Esophagus (tissue), 2 donors: ENCODE measurements at regions not wholly inside any gene's neighbourhood (a gene's known extent, or its start where the extent isn't known, plus 50 kb on each side); places are given as distances from the start of the nearest gene placed in this dataset.

ENCODE experiments used
- H3K27ac ChIP-seq, 2 donors: one replicate each; pipeline ENCODE4 v1.5.1; 2013; ENCODE audit warnings: low read depth in 2 of 2, mild to moderate bottlenecking in 2 of 2, inconsistent platforms in 1 of 2, low read length in 1 of 2, moderate library complexity in 1 of 2
- H3K27me3 ChIP-seq, 2 donors: one replicate each; pipeline ENCODE4 v1.6.1; 2013; ENCODE audit warnings: low read length in 2 of 2, control low read depth in 1 of 2, mild to moderate bottlenecking in 1 of 2; ENCODE audit not compliant: insufficient read depth in 2 of 2, control insufficient read depth in 1 of 2
- H3K36me3 ChIP-seq, 2 donors: one replicate each; pipeline ENCODE4 v1.6.1; 2013; ENCODE audit warnings: low read length in 1 of 2; ENCODE audit not compliant: control insufficient read depth in 2 of 2, insufficient read depth in 2 of 2
- H3K4me1 ChIP-seq, 2 donors: one replicate each; pipeline ENCODE4 v1.6.1; 2013; ENCODE audit warnings: low read length in 1 of 2; ENCODE audit not compliant: control insufficient read depth in 2 of 2, insufficient read depth in 2 of 2
- H3K4me3 ChIP-seq, 2 donors: one replicate each; pipeline ENCODE4 v1.5.1; 2013; ENCODE audit warnings: low read length in 2 of 2, mild to moderate bottlenecking in 2 of 2, low read depth in 1 of 2, moderate library complexity in 1 of 2
- H3K9me3 ChIP-seq, 2 donors: one replicate each; pipeline ENCODE4 v1.6.1; 2013; ENCODE audit warnings: mild to moderate bottlenecking in 2 of 2, low read depth in 1 of 2, low read length in 1 of 2, moderate library complexity in 1 of 2; ENCODE audit not compliant: control insufficient read depth in 2 of 2, insufficient read depth in 1 of 2
- WGBS, 2 donors: extraction: QIAGEN DNeasy Blood & Tissue Kit; methylation state at CpG; one replicate each; pipeline ENCODE4 v1.1.7; 2013; 5-methylcytosine and 5-hydroxymethylcytosine counted together
- donor health status: healthy with polysubstance abuse.
- donor health status: Bipolar disorder and iron deficiency.

- 55 to 76% methylated on average over 1 of the region's 1 CpG for WGBS, 2 donors
- Histone ChIP-seq H3K4me1 (peaks cover 0 to 5% of the 10 kb centered on the region in 2 donors), H3K27me3 (no peaks in the 10 kb centered on the region), H3K4me3 (no peak overlapping the region), H3K27ac (no peak overlapping the region), H3K36me3 (no peaks in the 10 kb centered on the region), H3K9me3 (no peaks in the 10 kb centered on the region)
These were observed 122.5 kb upstream of the HAAO start for GRCh38 chr2:42914860-42915259.

- no peak overlapping the region for H3K27ac ChIP-seq
- H3K4me3 ChIP-seq: no peak overlapping the region
- no peaks in the 10 kb centered on the region for H3K36me3 ChIP-seq
- H3K27me3 ChIP-seq: no peaks in the 10 kb centered on the region
- H3K9me3 ChIP-seq: no peaks in the 10 kb centered on the region
- peaks cover 0 to 3% of the 10 kb centered on the region in 2 donors for H3K4me1 ChIP-seq
- WGBS, 2 donors: 65 to 70% methylated on average over 8 of the region's 8 CpGs
These were observed 121.9 kb upstream of the HAAO start for GRCh38 chr2:42914314-42914713.

GRCh38 chr2:42913280-42913878, 121.0 kb upstream of the HAAO start:
- peaks cover 2 to 6% of the 10 kb centered on the region in 2 donors for H3K4me1 ChIP-seq
- H3K4me3 ChIP-seq: no peak overlapping the region
- H3K27ac ChIP-seq: no peak overlapping the region
- WGBS, 2 donors: 59 to 68% methylated on average over 2 of the region's 2 CpGs
- H3K27me3 ChIP-seq: no peaks in the 10 kb centered on the region
- H3K9me3 ChIP-seq: no peaks in the 10 kb centered on the region
- no peaks in the 10 kb centered on the region for H3K36me3 ChIP-seq

GRCh38 chr2:42910645-42911405, 118.4 kb upstream of the HAAO start:
- Histone ChIP-seq H3K9me3 (no peaks in the 10 kb centered on the region), H3K4me3 (no peak overlapping the region), H3K27me3 (no peaks in the 10 kb centered on the region), H3K36me3 (no peaks in the 10 kb centered on the region), H3K27ac (no peak overlapping the region), H3K4me1 (peaks cover 10% of the 10 kb centered on the region in 2 donors)
- WGBS, 2 donors: 89 to 90% methylated on average over 3 of the region's 3 CpGs

- 87 to 91% methylated on average over 7 of the region's 7 CpGs for WGBS, 2 donors
- H3K27me3 ChIP-seq: no peaks in the 10 kb centered on the region
- no peaks in the 10 kb centered on the region for H3K9me3 ChIP-seq
- H3K36me3 ChIP-seq: no peaks in the 10 kb centered on the region
- peaks cover 11 to 18% of the 10 kb centered on the region in 2 donors for H3K4me1 ChIP-seq
- no peak overlapping the region for H3K4me3 ChIP-seq
- no peak overlapping the region for H3K27ac ChIP-seq
These were observed 117.6 kb upstream of the HAAO start for GRCh38 chr2:42909966-42910365.

GRCh38 chr2:42908518-42909200, 116.3 kb upstream of the HAAO start:
- Histone ChIP-seq H3K36me3 (no peaks in the 10 kb centered on the region), H3K4me3 (no peak overlapping the region), H3K27me3 (no peaks in the 10 kb centered on the region), H3K27ac (peak overlapping the region in 1 of 2 donors; percentile 60), H3K9me3 (no peaks in the 10 kb centered on the region), H3K4me1 (peaks cover 11 to 18% of the 10 kb centered on the region in 2 donors)
- 66% methylated on average over 6 of the region's 6 CpGs for WGBS, 2 donors

- Histone ChIP-seq H3K27me3 (no peaks in the 10 kb centered on the region), H3K36me3 (no peaks in the 10 kb centered on the region), H3K4me1 (peaks cover 11 to 18% of the 10 kb centered on the region in 2 donors), H3K9me3 (no peaks in the 10 kb centered on the region), H3K4me3 (no peak overlapping the region), H3K27ac (peak overlapping the region; percentile 22 to 53)
- 67 to 85% methylated on average over 1 of the region's 1 CpG for WGBS, 2 donors
These were observed 115.5 kb upstream of the HAAO start for GRCh38 chr2:42907835-42908234.

- Histone ChIP-seq H3K9me3 (no peaks in the 10 kb centered on the region), H3K36me3 (no peaks in the 10 kb centered on the region), H3K27ac (peak overlapping the region; percentile 53 to 84), H3K4me3 (no peak overlapping the region), H3K27me3 (no peaks in the 10 kb centered on the region), H3K4me1 (peaks cover 11 to 18% of the 10 kb centered on the region in 2 donors)
- WGBS, 2 donors: 16 to 24% methylated on average over 15 of the region's 15 CpGs
These were observed 114.4 kb upstream of the HAAO start for GRCh38 chr2:42906557-42907411.

GRCh38 chr2:42906111-42906556, 113.8 kb upstream of the HAAO start:
- Histone ChIP-seq H3K4me1 (peaks cover 11 to 18% of the 10 kb centered on the region in 2 donors), H3K27ac (peak overlapping the region; percentile 53 to 84), H3K36me3 (no peaks in the 10 kb centered on the region), H3K27me3 (no peaks in the 10 kb centered on the region), H3K4me3 (no peak overlapping the region), H3K9me3 (no peaks in the 10 kb centered on the region)
- 28 to 40% methylated on average over 4 of the region's 4 CpGs for WGBS, 2 donors
